Activated CD8-positive, alpha-beta T cell treated with anti-CD3 and anti-CD28 coated beads for 36 hours (primary cell): ENCODE measurements at regions not wholly inside any gene's neighbourhood (a gene's known extent, or its start where the extent isn't known, plus 50 kb on each side); places are given as distances from the start of the nearest gene placed in this dataset.

Experiments
- ATAC-seq: fragments of 200-7000 bp; cut with Tn5 transposase; one replicate; pipeline ENCODE4 v1.10.0; 2021; ENCODE audit warnings: mild to moderate bottlenecking, moderate library complexity
- CTCF ChIA-PET: fragments of 350-600 bp; sonication (Branson Sonifier 250); formaldehyde crosslinking; loops from one replicate; lab custom pipeline; 2021; ENCODE audit warnings: antibody characterized with exemption; lab: Charles Lee
- POLR2A ChIA-PET: fragments of 350-600 bp; sonication (Branson Sonifier 250); formaldehyde crosslinking; loops from one replicate; lab custom pipeline; 2021; ENCODE audit warnings: antibody characterized with exemption; lab: Charles Lee
- DNase-seq: peaks from one replicate; pipeline ENCODE4 v3.0.0-alpha.2; 2020
- H3K27ac Mint-ChIP-seq: one replicate; pipeline ENCODE4 v1.8.0; 2021; ENCODE audit warnings: mild to moderate bottlenecking, mixed read lengths
- H3K27me3 Mint-ChIP-seq: one replicate; pipeline ENCODE4 v1.8.0; 2021; ENCODE audit warnings: mixed read lengths
- H3K36me3 Mint-ChIP-seq: one replicate; pipeline ENCODE4 v1.8.0; 2021; ENCODE audit warnings: low read depth, mixed read lengths
- H3K4me1 Mint-ChIP-seq: one replicate; pipeline ENCODE4 v1.8.0; 2021; ENCODE audit warnings: low read depth, mixed read lengths
- H3K4me3 Mint-ChIP-seq: one replicate; pipeline ENCODE4 v1.8.0; 2021; ENCODE audit warnings: mild to moderate bottlenecking, moderate library complexity, mixed read lengths
- H3K9me3 Mint-ChIP-seq: one replicate; pipeline ENCODE4 v1.8.0; 2021; ENCODE audit warnings: mixed read lengths
- intact Hi-C: fragments of 100-400 bp; cut with micrococcal nuclease; formaldehyde crosslinking; loops from one replicate; pipeline ENCODE4 v1.10.0; 2022
- TF ChIP-seq, protein P1 (sequence below): fragments of 200-600 bp; IDR thresholded peaks from one replicate; pipeline ENCODE4 v1.8.0; 2022; ENCODE audit warnings: antibody characterized with exemption, mild to moderate bottlenecking

DNA sequence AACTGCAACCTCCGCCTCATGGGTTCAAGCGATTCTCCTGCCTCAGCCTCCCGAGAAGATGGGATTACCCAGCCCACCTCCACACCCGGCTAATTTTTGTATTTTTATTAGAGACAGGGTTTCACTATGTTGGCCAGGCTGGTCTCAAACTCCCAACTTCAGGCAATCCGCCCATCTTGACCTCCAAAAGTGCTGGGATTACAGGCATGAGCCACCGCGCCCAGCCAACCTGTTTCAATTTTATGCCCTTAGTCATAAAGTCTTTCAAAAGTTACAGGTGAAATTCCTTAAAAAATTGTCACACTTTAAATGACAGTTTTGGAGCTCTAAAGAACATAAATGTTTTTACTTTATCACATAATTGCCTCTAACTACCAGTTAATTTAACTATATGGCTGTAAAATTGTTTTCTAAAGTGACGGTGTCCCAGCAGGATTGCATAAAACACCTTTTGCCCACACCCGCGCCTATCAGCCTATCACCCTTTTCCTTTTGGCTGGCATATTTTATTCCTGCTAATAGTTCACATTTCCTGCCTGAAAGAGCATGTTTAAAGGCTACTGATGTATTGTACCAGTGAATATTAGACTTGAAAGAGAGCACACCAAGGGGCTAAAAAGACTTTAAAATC, 164.2 kb upstream of the SEMA6D start:
- intact Hi-C loops = no loop called here
- TF ChIP-seq, protein P1, sequence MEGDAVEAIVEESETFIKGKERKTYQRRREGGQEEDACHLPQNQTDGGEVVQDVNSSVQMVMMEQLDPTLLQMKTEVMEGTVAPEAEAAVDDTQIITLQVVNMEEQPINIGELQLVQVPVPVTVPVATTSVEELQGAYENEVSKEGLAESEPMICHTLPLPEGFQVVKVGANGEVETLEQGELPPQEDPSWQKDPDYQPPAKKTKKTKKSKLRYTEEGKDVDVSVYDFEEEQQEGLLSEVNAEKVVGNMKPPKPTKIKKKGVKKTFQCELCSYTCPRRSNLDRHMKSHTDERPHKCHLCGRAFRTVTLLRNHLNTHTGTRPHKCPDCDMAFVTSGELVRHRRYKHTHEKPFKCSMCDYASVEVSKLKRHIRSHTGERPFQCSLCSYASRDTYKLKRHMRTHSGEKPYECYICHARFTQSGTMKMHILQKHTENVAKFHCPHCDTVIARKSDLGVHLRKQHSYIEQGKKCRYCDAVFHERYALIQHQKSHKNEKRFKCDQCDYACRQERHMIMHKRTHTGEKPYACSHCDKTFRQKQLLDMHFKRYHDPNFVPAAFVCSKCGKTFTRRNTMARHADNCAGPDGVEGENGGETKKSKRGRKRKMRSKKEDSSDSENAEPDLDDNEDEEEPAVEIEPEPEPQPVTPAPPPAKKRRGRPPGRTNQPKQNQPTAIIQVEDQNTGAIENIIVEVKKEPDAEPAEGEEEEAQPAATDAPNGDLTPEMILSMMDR = no peak
- H3K9me3 Mint-ChIP-seq = no peaks in the 10 kb centered on the region
- POLR2A ChIA-PET = no interaction called here
- H3K27ac Mint-ChIP-seq = no peak overlapping the region
- no peak for ATAC-seq
- no peak for DNase-seq
- no peaks in the 10 kb centered on the region for H3K4me1 Mint-ChIP-seq
- H3K27me3 Mint-ChIP-seq = no peaks in the 10 kb centered on the region
- H3K4me3 Mint-ChIP-seq = no peak overlapping the region
- no peaks in the 10 kb centered on the region for H3K36me3 Mint-ChIP-seq
- CTCF ChIA-PET = no interaction called here

DNA sequence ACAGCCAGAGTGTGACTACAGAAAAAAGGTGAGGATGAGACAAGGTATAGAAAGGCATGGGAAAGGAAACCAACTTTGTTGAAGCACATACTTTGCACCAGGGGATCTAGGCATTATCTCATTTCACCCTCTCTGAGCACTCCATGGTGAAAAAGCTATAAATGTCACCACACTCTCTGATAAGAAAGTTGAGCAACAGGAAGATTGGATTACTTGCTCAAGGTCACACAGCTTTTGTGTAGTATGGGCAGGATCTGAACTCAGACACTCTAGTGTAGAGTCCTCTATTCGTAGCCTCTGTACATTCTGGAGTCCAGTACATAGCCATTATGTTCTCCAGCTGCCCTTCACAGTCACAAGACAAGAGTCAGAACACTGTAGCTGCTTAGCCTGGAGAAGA, 163.4 kb upstream of the SEMA6D start:
- TF ChIP-seq, protein P1 = no peak
- CTCF ChIA-PET = no interaction called here
- intact Hi-C loops = no loop called here
- Mint-ChIP-seq H3K27me3 (peaks cover 2% of the 10 kb centered on the region), H3K36me3 (no peaks in the 10 kb centered on the region), H3K9me3 (no peaks in the 10 kb centered on the region), H3K4me1 (no peaks in the 10 kb centered on the region), H3K27ac (no peak overlapping the region), H3K4me3 (no peak overlapping the region)
- no peak for DNase-seq
- no peak for ATAC-seq
- POLR2A ChIA-PET = no interaction called here

DNA sequence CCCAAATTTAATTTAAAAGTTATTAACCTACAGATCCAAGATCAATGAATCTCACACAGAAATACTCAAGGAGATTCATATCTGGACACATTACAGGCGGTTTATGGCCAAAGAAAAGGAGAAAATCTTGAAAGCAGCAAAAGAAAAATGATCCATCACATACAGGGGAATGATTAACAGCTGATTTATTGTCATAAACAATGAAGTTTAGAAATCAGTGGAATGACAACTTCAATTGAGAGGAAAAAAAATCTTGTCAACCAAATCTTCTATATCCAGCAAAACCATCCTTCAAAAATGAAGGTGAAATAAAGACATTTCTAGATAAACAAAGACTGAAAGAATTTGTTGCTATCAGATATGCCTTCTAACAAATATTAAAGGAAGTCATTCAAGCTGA, 156.2 kb upstream of the SEMA6D start:
- no peak overlapping the region for H3K27ac Mint-ChIP-seq

DNA sequence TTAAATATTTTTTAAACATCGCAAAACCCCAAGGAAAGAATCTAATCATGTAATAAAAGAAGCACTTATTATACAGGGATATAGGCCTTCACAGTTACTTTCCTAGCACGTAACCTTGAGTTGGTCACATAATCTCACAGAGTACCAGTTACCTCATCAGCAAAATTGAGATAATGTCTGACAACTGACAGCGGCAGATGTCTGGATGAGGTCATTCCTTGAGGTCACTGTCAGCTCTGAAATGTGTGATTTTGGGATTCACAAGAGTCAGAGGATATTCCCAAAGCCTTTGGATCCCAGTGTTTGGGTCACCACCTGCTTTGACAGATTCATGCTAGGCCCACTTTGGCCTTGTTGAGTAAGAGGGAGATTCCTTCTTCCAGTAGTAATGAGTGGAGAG, 151.4 kb upstream of the SEMA6D start:
- Mint-ChIP-seq H3K27ac (no peak overlapping the region), H3K9me3 (peaks cover 7% of the 10 kb centered on the region), H3K36me3 (no peaks in the 10 kb centered on the region), H3K4me1 (no peaks in the 10 kb centered on the region), H3K27me3 (no peaks in the 10 kb centered on the region), H3K4me3 (no peak overlapping the region)
- intact Hi-C loops = no loop called here
- CTCF ChIA-PET = no interaction called here
- DNase-seq (no peak), ATAC-seq (no peak)
- POLR2A ChIA-PET = no interaction called here
- TF ChIP-seq, protein P1 = no peak

More for the DNA sequence above, 156.2 kb upstream of the SEMA6D start:
- no peaks in the 10 kb centered on the region for H3K36me3 Mint-ChIP-seq
- H3K27me3 Mint-ChIP-seq = peaks cover 2% of the 10 kb centered on the region
- H3K4me3 Mint-ChIP-seq = no peak overlapping the region
- H3K9me3 Mint-ChIP-seq = peaks cover 9% of the 10 kb centered on the region
- TF ChIP-seq, protein P1 = no peak
- POLR2A ChIA-PET = no interaction called here
- intact Hi-C loops = no loop called here
- DNase-seq (no peak), ATAC-seq (no peak)
- CTCF ChIA-PET = no interaction called here
- H3K4me1 Mint-ChIP-seq = no peaks in the 10 kb centered on the region

DNA sequence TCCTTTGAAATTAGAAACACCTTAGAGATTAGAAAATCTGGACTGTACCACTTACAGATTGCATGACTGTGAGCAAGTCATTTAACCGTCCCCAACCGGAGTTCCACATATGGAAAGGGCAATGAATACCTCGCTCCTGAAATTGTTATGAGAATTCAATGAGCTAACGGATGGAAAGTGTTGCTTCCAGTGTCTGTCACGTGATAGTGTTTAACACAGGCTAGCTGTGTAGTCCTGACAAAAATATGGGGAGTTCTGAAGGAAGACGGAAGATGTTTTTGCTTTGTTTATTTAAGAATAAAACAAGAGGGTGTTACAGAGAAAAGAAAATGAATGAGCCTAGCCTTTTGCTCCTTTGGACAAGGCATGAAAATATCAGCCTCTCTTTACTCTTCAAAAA, 150.7 kb upstream of the SEMA6D start:
- TF ChIP-seq, protein P1 = no peak
- Mint-ChIP-seq H3K36me3 (no peaks in the 10 kb centered on the region), H3K9me3 (peaks cover 4% of the 10 kb centered on the region), H3K27me3 (no peaks in the 10 kb centered on the region), H3K4me3 (no peak overlapping the region), H3K4me1 (no peaks in the 10 kb centered on the region), H3K27ac (no peak overlapping the region)
- ChIA-PET POLR2A (no interaction called here), CTCF (no interaction called here)
- ATAC-seq (no peak), DNase-seq (no peak)
- intact Hi-C loops = no loop called here
